Transverse colon (tissue), 4 donors: ENCODE measurements at regions not wholly inside any gene's neighbourhood (a gene's known extent, or its start where the extent isn't known, plus 50 kb on each side); places are given as distances from the start of the nearest gene placed in this dataset.

Experiments used
- POLR2A ChIP-seq: fragments of 450-650 bp; IDR thresholded peaks from one replicate; pipeline ENCODE4 v1.6.1; 2016; ENCODE audit warnings: antibody characterized with exemption, mild to moderate bottlenecking, moderate library complexity
- POLR2AphosphoS5 ChIP-seq, 3 donors: sonication (generic); formaldehyde crosslinking; IDR thresholded peaks; one replicate each; pipeline ENCODE4 v1.6.1; 2016; ENCODE audit warnings: antibody characterized with exemption in 3 of 3
- TF ChIP-seq, protein P1 (sequence below), 5 experiments: fragments of 200-600 bp in 3 of 5; fragments of 450-650 bp in 2 of 5; sonication (generic) in 3 of 5; IDR thresholded peaks; 1 replicate in 2 of 5; 2 replicates in 3 of 5; pipeline ENCODE4 v1.5.1; 2016 to 2017; ENCODE audit warnings: antibody characterized with exemption in 5 of 5, inconsistent platforms in 3 of 5, mild to moderate bottlenecking in 2 of 5, moderate library complexity in 1 of 5

- TF ChIP-seq, protein P1, sequence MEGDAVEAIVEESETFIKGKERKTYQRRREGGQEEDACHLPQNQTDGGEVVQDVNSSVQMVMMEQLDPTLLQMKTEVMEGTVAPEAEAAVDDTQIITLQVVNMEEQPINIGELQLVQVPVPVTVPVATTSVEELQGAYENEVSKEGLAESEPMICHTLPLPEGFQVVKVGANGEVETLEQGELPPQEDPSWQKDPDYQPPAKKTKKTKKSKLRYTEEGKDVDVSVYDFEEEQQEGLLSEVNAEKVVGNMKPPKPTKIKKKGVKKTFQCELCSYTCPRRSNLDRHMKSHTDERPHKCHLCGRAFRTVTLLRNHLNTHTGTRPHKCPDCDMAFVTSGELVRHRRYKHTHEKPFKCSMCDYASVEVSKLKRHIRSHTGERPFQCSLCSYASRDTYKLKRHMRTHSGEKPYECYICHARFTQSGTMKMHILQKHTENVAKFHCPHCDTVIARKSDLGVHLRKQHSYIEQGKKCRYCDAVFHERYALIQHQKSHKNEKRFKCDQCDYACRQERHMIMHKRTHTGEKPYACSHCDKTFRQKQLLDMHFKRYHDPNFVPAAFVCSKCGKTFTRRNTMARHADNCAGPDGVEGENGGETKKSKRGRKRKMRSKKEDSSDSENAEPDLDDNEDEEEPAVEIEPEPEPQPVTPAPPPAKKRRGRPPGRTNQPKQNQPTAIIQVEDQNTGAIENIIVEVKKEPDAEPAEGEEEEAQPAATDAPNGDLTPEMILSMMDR (IDR thresholded peaks at IDR 0.05): no peak
- no peak for TF ChIP-seq POLR2AphosphoS5 (IDR thresholded peaks at IDR 0.05)
- no peak for TF ChIP-seq POLR2A
Observed at GRCh38 chr6:21518317-21518716, 75.2 kb upstream of the SOX4 start.
